HG03378 (cell line): ENCODE measurements at regions not wholly inside any gene's neighbourhood (a gene's known extent, or its start where the extent isn't known, plus 50 kb on each side); places are given as distances from the start of the nearest gene placed in this dataset.

ENCODE experiments used
- ATAC-seq: cut with Tn5 transposase; IDR thresholded peaks from one replicate; pipeline ENCODE4 v1.9.1; 2021; ENCODE audit warnings: mild to moderate bottlenecking, moderate library complexity; ENCODE audit not compliant: unreplicated experiment

GRCh38 chr5:114665551-114665950, 303.7 kb downstream of the KCNN2 start:
- no peak for ATAC-seq

GRCh38 chr5:114660791-114661190, 298.9 kb downstream of the KCNN2 start:
- no peak for ATAC-seq

- ATAC-seq, result no peak
Measured at GRCh38 chr5:114658194-114658593, 296.3 kb downstream of the KCNN2 start.

GRCh38 chr5:114657342-114658130, 295.7 kb downstream of the KCNN2 start:
- no peak for ATAC-seq

GRCh38 chr5:114649878-114650277, 288.0 kb downstream of the KCNN2 start:
- no peak for ATAC-seq

- no peak for ATAC-seq
Measured at GRCh38 chr5:114648940-114649339, 287.1 kb downstream of the KCNN2 start.

- no peak for ATAC-seq
Measured at GRCh38 chr5:114644576-114644975, 282.7 kb downstream of the KCNN2 start.

GRCh38 chr5:114636271-114636670, 274.4 kb downstream of the KCNN2 start:
- ATAC-seq, result no peak

GRCh38 chr5:114634967-114635901, 273.4 kb downstream of the KCNN2 start:
- no peak for ATAC-seq

- ATAC-seq, result no peak
Measured at GRCh38 chr5:114634517-114634916, 272.6 kb downstream of the KCNN2 start.

- ATAC-seq, result no peak
Measured at GRCh38 chr5:114612406-114612805, 250.5 kb downstream of the KCNN2 start.

- ATAC-seq, result no peak
Measured at GRCh38 chr5:114581136-114581535, 219.3 kb downstream of the KCNN2 start.

- ATAC-seq, result no peak
Measured at GRCh38 chr5:114565871-114566270, 204.0 kb downstream of the KCNN2 start.

- no peak for ATAC-seq
Measured at GRCh38 chr5:114565139-114565538, 203.3 kb downstream of the KCNN2 start.

GRCh38 chr5:114561415-114561814, 199.5 kb downstream of the KCNN2 start:
- no peak for ATAC-seq
